Upper lobe of left lung (tissue), 4 donors: ENCODE measurements at regions not wholly inside any gene's neighbourhood (a gene's known extent, or its start where the extent isn't known, plus 50 kb on each side); places are given as distances from the start of the nearest gene placed in this dataset.
"Not testable (repeated sequence)": the region's sequence is repeated elsewhere in the genome, so short reads cannot be mapped to it uniquely, and the experiment has no call there.

Experiments used
- CTCF ChIP-seq, 6 experiments: fragments of 450-650 bp in 4 of 6; fragments of 200-600 bp in 2 of 6; sonication (generic) in 2 of 6; IDR thresholded peaks; one replicate each; pipeline ENCODE4 v1.5.1; 2016 to 2019; ENCODE audit warnings: antibody characterized with exemption in 6 of 6
- POLR2A ChIP-seq, 4 donors: fragments of 450-650 bp; IDR thresholded peaks; one replicate each; pipeline ENCODE4 v1.5.1; 2016 to 2017; ENCODE audit warnings: antibody characterized with exemption in 4 of 4, mild to moderate bottlenecking in 2 of 4
- POLR2AphosphoS5 ChIP-seq, 2 donors: sonication (generic); formaldehyde crosslinking; IDR thresholded peaks; one replicate each; pipeline ENCODE4 v1.5.1; 2017; ENCODE audit warnings: antibody characterized with exemption in 2 of 2

- not testable (repeated sequence) for TF ChIP-seq CTCF, POLR2A, POLR2AphosphoS5 (IDR thresholded peaks at IDR 0.05)
Measured at GRCh38 chr5:177929618-177930017, 66.4 kb downstream of the PROP1 start.
